ENCODE measurements at regions not wholly inside any gene's neighbourhood (a gene's known extent, or its start where the extent isn't known, plus 50 kb on each side); places are given as distances from the start of the nearest gene placed in this dataset.

GRCh38 chr1:221228594-221228993 lies 349.4 kb downstream of the HLX start:
- Histone ChIP-seq H3K4me1 (no peaks in the 10 kb centered on the region), H3K9me3 (ENCODE audit: control insufficient read depth, low read length) (no peaks in the 10 kb centered on the region), H3K27ac (no peak overlapping the region), H3K27me3 (ENCODE audit: control insufficient read depth, insufficient read depth, low read length) (no peaks in the 10 kb centered on the region), H3K9ac (no peak overlapping the region), H3K4me2 (ENCODE audit: low read length) (no peak overlapping the region), H3K4me3 (ENCODE audit: low read depth, low read length) (no peak overlapping the region), H3K79me2 (no peaks in the 10 kb centered on the region), H2AFZ (no peak overlapping the region), H3K36me3 (ENCODE audit: control insufficient read depth, insufficient read depth, low read length) (no peaks in the 10 kb centered on the region)
- TF ChIP-seq, protein P1, sequence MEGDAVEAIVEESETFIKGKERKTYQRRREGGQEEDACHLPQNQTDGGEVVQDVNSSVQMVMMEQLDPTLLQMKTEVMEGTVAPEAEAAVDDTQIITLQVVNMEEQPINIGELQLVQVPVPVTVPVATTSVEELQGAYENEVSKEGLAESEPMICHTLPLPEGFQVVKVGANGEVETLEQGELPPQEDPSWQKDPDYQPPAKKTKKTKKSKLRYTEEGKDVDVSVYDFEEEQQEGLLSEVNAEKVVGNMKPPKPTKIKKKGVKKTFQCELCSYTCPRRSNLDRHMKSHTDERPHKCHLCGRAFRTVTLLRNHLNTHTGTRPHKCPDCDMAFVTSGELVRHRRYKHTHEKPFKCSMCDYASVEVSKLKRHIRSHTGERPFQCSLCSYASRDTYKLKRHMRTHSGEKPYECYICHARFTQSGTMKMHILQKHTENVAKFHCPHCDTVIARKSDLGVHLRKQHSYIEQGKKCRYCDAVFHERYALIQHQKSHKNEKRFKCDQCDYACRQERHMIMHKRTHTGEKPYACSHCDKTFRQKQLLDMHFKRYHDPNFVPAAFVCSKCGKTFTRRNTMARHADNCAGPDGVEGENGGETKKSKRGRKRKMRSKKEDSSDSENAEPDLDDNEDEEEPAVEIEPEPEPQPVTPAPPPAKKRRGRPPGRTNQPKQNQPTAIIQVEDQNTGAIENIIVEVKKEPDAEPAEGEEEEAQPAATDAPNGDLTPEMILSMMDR (IDR thresholded peaks at IDR 0.05), result no peak

DNA sequence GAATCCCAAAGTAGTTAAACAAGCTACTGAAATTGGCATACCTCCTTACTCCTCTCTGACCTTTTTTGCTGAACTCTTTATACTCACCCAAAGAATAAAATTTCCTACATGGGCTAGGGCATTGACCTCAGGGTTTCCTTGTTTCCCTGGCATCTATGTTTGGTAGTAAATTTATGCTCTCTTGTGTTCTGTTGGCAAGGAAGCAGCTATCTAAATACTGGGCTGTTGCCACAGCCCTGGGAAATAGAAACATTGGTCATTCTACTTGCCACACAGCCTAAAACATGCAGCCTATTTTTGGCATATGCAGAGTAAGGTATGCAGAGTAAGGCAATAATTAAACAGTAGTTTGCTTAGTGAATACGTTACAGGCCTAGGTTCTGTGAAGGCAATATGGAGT lies 351.4 kb downstream of the HLX start:
- no peak overlapping the region for H3K9ac ChIP-seq
- H3K4me2 ChIP-seq (ENCODE audit: low read length), result no peak overlapping the region
- no peaks in the 10 kb centered on the region for H3K4me1 ChIP-seq
- H3K27me3 ChIP-seq (ENCODE audit: control insufficient read depth, insufficient read depth, low read length), result no peaks in the 10 kb centered on the region
- H3K4me3 ChIP-seq (ENCODE audit: low read depth, low read length), result no peak overlapping the region
- TF ChIP-seq, protein P1 (IDR thresholded peaks at IDR 0.05), result no peak
- H3K9me3 ChIP-seq (ENCODE audit: control insufficient read depth, low read length), result no peaks in the 10 kb centered on the region
- H2AFZ ChIP-seq, result no peak overlapping the region
- H3K36me3 ChIP-seq (ENCODE audit: control insufficient read depth, insufficient read depth, low read length), result no peaks in the 10 kb centered on the region
- H3K27ac ChIP-seq, result no peak overlapping the region
- no peaks in the 10 kb centered on the region for H3K79me2 ChIP-seq

DNA sequence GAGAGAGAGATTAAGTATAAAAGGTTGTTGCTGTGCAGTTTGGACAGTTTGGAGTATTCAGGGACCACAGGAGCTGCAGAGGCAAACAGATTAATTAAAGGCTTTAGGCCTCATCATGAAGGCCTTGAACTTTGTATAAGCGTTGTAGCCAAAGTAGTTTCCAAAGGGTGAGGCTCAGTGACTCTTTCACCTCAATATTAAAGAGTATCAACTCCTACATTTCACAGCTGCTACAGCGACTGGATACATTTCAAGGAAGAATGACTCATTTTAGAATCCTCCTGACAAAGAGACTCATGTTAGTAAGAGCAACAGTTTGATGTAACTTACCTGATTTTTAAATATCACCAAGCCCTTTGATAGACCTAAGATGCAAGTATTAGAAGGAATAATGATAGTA lies 355.5 kb downstream of the HLX start:
- Histone ChIP-seq H3K79me2 (no peaks in the 10 kb centered on the region), H2AFZ (no peak overlapping the region), H3K9ac (no peak overlapping the region), H3K27ac (no peak overlapping the region), H3K4me1 (no peaks in the 10 kb centered on the region), H3K27me3 (ENCODE audit: control insufficient read depth, insufficient read depth, low read length) (no peaks in the 10 kb centered on the region), H3K4me2 (ENCODE audit: low read length) (no peak overlapping the region), H3K4me3 (ENCODE audit: low read depth, low read length) (no peak overlapping the region), H3K9me3 (ENCODE audit: control insufficient read depth, low read length) (no peaks in the 10 kb centered on the region), H3K36me3 (ENCODE audit: control insufficient read depth, insufficient read depth, low read length) (no peaks in the 10 kb centered on the region)
- TF ChIP-seq, protein P1 (IDR thresholded peaks at IDR 0.05), result no peak

- Histone ChIP-seq H3K27ac (no peak overlapping the region), H3K9me3 (ENCODE audit: control insufficient read depth, low read length) (no peaks in the 10 kb centered on the region), H3K36me3 (ENCODE audit: control insufficient read depth, insufficient read depth, low read length) (no peaks in the 10 kb centered on the region), H3K27me3 (ENCODE audit: control insufficient read depth, insufficient read depth, low read length) (no peaks in the 10 kb centered on the region), H2AFZ (no peak overlapping the region), H3K4me1 (no peaks in the 10 kb centered on the region), H3K4me3 (ENCODE audit: low read depth, low read length) (no peak overlapping the region), H3K4me2 (ENCODE audit: low read length) (no peak overlapping the region), H3K9ac (no peak overlapping the region), H3K79me2 (no peaks in the 10 kb centered on the region)
- TF ChIP-seq, protein P1 (IDR thresholded peaks at IDR 0.05), result no peak
Measured at GRCh38 chr1:221237587-221237986, 358.3 kb downstream of the HLX start.

DNA sequence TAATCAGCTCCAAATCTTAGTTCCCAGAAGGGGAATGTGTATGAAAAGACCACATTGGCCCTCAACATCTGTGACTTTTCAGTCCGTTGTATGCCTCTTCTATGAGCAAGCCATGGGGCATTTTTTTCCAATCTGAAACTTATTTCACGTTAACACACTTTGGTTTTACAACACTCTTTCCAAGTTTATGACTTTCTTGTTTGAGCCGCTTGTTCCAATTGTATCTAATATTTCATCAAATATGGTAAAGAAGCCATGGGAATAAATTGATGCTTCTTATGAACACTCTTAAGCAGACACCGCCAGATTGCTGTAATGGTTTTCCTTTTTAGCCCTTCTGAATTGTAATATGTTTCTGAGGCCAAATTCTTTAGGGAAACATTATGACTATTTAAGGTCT lies 359.9 kb downstream of the HLX start:
- TF ChIP-seq, protein P1 (IDR thresholded peaks at IDR 0.05), result no peak
- Histone ChIP-seq H3K79me2 (no peaks in the 10 kb centered on the region), H3K36me3 (ENCODE audit: control insufficient read depth, insufficient read depth, low read length) (no peaks in the 10 kb centered on the region), H3K27ac (no peak overlapping the region), H3K4me2 (ENCODE audit: low read length) (no peak overlapping the region), H3K9ac (no peak overlapping the region), H3K4me1 (no peaks in the 10 kb centered on the region), H3K4me3 (ENCODE audit: low read depth, low read length) (no peak overlapping the region), H3K9me3 (ENCODE audit: control insufficient read depth, low read length) (no peaks in the 10 kb centered on the region), H3K27me3 (ENCODE audit: control insufficient read depth, insufficient read depth, low read length) (no peaks in the 10 kb centered on the region), H2AFZ (no peak overlapping the region)
